HG03060 (cell line): ENCODE measurements at regions not wholly inside any gene's neighbourhood (a gene's known extent, or its start where the extent isn't known, plus 50 kb on each side); places are given as distances from the start of the nearest gene placed in this dataset.

Experiments
- ATAC-seq: cut with Tn5 transposase; IDR thresholded peaks from one replicate; pipeline ENCODE4 v1.9.1; 2021; ENCODE audit warnings: low read depth, moderate number of reproducible peaks; ENCODE audit not compliant: unreplicated experiment

DNA sequence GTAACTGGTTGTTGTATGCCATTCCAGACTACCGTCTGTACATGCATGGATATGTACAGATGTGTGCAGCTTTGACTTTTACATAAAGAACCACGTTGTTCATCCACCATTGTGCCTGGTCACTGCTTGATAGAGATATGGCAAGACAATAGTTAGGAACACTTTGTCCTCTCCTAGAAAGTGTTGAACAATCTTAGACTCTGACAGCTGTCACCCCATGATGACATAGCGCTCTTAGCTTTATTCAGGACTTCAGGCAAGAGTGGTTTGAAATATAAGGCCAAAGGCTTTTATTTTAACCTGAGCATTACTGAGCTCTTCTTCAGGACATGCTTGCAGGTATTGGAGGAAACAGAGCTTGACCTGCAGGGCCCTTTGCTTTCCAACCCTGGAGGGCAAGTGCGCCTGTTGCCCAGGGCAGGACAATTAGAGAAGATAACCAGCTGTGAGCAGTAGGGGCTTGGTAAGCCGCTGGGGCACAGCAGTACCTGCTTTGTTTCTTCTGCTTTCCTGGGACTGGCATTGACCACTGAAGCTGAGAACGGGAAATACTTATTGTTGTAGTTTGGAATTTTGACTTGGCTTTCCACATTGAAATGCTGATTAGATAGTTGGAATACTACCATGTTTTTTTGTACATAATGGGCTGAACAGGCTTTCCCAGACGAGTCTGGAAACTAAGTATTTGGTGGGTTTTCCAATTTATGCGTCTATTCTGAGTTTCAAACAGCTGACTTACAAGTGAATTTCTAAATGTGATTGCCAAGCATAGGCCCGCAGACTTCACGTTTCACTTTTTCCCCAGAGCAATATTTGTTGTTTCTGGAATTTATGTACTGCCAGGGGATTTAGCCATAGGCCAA is 51.1 kb downstream of the GARRE1 start:
- ATAC-seq = no peak

GRCh38 chr19:34306213-34306661 is 51.9 kb downstream of the GARRE1 start:
- no peak for ATAC-seq

DNA sequence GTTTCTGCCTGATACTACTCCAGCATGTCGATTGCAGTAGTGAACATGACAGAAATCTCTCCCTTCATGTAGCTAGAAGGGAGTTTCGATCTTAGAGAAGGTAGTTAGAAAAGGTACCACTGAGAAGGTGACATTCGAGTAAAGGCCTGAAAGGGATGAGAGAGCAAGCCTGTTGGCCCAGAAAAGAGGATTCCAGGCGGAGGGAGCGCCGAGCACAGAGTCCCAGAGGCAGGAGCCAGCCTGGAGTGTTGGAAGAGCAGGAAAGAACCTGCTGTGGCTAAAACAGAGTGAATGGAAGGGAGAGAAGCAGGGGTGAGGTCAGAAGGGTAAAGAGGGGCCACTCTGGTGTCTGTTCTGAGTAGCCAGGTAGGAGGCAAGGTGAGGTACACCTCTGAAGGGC is 52.5 kb downstream of the GARRE1 start:
- no peak for ATAC-seq

- no peak for ATAC-seq
Observed at GRCh38 chr19:34308381-34309367, 54.3 kb downstream of the GARRE1 start.

- no peak for ATAC-seq
Observed at GRCh38 chr19:34309368-34310138, 55.2 kb downstream of the GARRE1 start.

- no peak for ATAC-seq
Observed at GRCh38 chr19:34310494-34310981, 54.5 kb upstream of the GPI start.

DNA sequence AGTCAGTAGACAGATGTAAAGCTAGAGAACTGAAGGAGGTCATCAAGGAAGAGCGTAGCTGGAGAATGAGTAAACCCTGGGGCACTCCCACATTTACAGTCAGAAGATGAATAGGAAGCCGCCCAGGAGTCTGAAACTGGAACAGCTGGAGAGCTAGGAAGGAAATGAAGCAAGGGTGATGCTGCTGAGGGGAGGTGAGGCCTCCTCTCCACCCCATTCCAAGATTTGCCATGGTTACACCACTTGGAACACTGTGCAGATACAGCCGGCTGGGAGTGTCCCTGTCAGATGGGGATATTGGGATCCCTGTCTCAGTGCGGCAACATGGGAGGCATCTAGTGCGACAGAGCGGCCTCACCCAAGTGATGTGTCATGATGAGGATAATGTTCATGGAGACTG is 51.8 kb upstream of the GPI start:
- ATAC-seq = no peak

DNA sequence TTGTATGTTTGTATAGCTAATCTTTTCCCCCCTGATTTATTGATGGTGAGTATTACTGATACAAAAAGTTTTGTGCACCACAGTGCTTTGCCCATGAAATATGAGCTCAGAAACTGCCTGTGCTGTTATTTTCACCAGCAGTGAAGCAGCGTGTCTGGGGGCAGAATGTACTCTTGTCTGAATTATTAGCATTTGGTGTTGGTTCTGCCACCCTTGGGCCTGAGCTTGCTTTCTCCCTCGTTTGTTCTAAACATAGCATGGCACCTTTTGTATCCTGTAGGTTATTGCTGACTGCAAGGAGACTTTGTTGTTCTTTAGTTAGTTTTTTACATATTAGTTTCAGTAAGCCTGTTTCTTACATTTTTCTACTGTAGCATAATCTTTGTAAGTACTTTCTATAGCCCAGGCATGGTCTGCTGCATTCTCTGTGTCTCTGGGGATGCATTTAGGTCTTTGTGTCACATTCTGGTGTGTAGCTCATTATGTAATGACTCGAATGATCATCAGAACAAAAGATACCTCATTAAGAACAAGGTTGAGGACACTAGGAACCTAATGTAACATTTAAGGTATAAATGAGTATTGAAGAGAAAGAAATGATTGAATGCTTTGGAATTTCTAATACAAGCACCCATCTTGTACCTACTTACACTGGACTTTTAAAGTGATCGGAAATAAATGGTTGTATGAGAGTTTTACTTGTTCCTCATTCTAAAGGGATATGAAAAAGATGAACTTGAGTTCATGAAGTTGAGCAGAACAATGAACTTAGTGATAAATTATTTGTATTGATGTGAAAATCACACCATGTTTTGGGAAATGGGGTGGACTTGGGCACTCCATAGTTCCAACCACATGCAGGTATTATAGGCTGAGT is 50.3 kb upstream of the GPI start:
- peak; percentile 61 for ATAC-seq
